ENCODE measurements at regions not wholly inside any gene's neighbourhood (a gene's known extent, or its start where the extent isn't known, plus 50 kb on each side); places are given as distances from the start of the nearest gene placed in this dataset.

GRCh38 chr11:79675081-79675480 lies 234.3 kb upstream of the TENM4 start:
- Histone ChIP-seq H3F3A (ENCODE audit: low read length, unreplicated experiment) (no peaks in the 10 kb centered on the region), H3K36me3 (ENCODE audit: low read depth, low read length) (no peaks in the 10 kb centered on the region), H3K9ac (ENCODE audit: low read length) (no peak overlapping the region), H3K4me1 (ENCODE audit: insufficient read depth, low read length) (no peaks in the 10 kb centered on the region), H4K20me1 (ENCODE audit: low read length) (no peaks in the 10 kb centered on the region), H3K9me3 (ENCODE audit: low read length) (0 out of 2 replicates have a peak, but pooled peaks cover 4% of the 10 kb centered on the region), H2AFZ (ENCODE audit: low read length) (no peak overlapping the region), H3K79me2 (ENCODE audit: low read length) (no peaks in the 10 kb centered on the region), H3K4me3 (ENCODE audit: low read length) (no peak overlapping the region), H3K27me3 (ENCODE audit: low read length) (no peaks in the 10 kb centered on the region), H3K4me2 (ENCODE audit: low read length) (no peak overlapping the region), H3K9me2 (replicated peaks; ENCODE audit: low read length) (no peaks in the 10 kb centered on the region), H3K27ac (ENCODE audit: low read length) (no peak overlapping the region)
- TF ChIP-seq EZH2phosphoT487 (IDR thresholded peaks at IDR 0.05; ENCODE audit: borderline replicate concordance, low read length) (no peak), CTCF (conservative IDR thresholded peaks at IDR 0.05; ENCODE audit: low read depth, low read length) (no peak), EZH2 (IDR thresholded peaks at IDR 0.05; ENCODE audit: low read length, unreplicated experiment) (no peak)
- no TSS peak for BruUV-seq (replicated peaks)
- POLR2A ChIA-PET (ENCODE audit: unreplicated experiment) = no interaction called here
- no peak for DNase-seq
- intact Hi-C loops (cut with micrococcal nuclease) = no loop called here
- CTCF ChIA-PET = no interaction called here
- ATAC-seq = no peak

- no peak for ATAC-seq
- Histone ChIP-seq H3K9me2 (replicated peaks; ENCODE audit: low read length) (no peaks in the 10 kb centered on the region), H3K9me3 (ENCODE audit: low read length) (no peaks in the 10 kb centered on the region), H3K79me2 (ENCODE audit: low read length) (no peaks in the 10 kb centered on the region), H3F3A (ENCODE audit: low read length, unreplicated experiment) (no peaks in the 10 kb centered on the region), H3K4me1 (ENCODE audit: insufficient read depth, low read length) (no peaks in the 10 kb centered on the region), H3K4me3 (ENCODE audit: low read length) (no peak overlapping the region), H3K36me3 (ENCODE audit: low read depth, low read length) (no peaks in the 10 kb centered on the region), H2AFZ (ENCODE audit: low read length) (no peak overlapping the region), H3K9ac (ENCODE audit: low read length) (no peak overlapping the region), H3K27ac (ENCODE audit: low read length) (no peak overlapping the region), H3K4me2 (ENCODE audit: low read length) (no peak overlapping the region), H3K27me3 (ENCODE audit: low read length) (no peaks in the 10 kb centered on the region), H4K20me1 (ENCODE audit: low read length) (no peaks in the 10 kb centered on the region)
- ChIA-PET CTCF (no interaction called here), POLR2A (ENCODE audit: unreplicated experiment) (no interaction called here)
- TF ChIP-seq CTCF (conservative IDR thresholded peaks at IDR 0.05; ENCODE audit: low read depth, low read length) = no peak
- no peak for TF ChIP-seq EZH2 (IDR thresholded peaks at IDR 0.05; ENCODE audit: low read length, unreplicated experiment)
- TF ChIP-seq EZH2phosphoT487 (IDR thresholded peaks at IDR 0.05; ENCODE audit: borderline replicate concordance, low read length) = no peak
- BruUV-seq (replicated peaks) = no TSS peak
- intact Hi-C loops (cut with micrococcal nuclease) = no loop called here
- DNase-seq = no peak
These were observed 232.0 kb upstream of the TENM4 start for GRCh38 chr11:79672786-79673185.

GRCh38 chr11:79671401-79671800 lies 230.6 kb upstream of the TENM4 start:
- no TSS peak for BruUV-seq (replicated peaks)
- CTCF ChIA-PET = no interaction called here

More at GRCh38 chr11:79671401-79671800, 230.6 kb upstream of the TENM4 start:
- ATAC-seq = no peak
- Histone ChIP-seq H3K9ac (ENCODE audit: low read length) (no peak overlapping the region), H3K4me2 (ENCODE audit: low read length) (no peak overlapping the region), H3F3A (ENCODE audit: low read length, unreplicated experiment) (no peaks in the 10 kb centered on the region), H3K27ac (ENCODE audit: low read length) (no peak overlapping the region), H3K9me2 (replicated peaks; ENCODE audit: low read length) (no peaks in the 10 kb centered on the region), H2AFZ (ENCODE audit: low read length) (no peak overlapping the region), H3K27me3 (ENCODE audit: low read length) (no peaks in the 10 kb centered on the region), H3K36me3 (ENCODE audit: low read depth, low read length) (no peaks in the 10 kb centered on the region), H3K9me3 (ENCODE audit: low read length) (no peaks in the 10 kb centered on the region), H3K4me3 (ENCODE audit: low read length) (no peak overlapping the region), H4K20me1 (ENCODE audit: low read length) (no peaks in the 10 kb centered on the region), H3K4me1 (ENCODE audit: insufficient read depth, low read length) (no peaks in the 10 kb centered on the region), H3K79me2 (ENCODE audit: low read length) (no peaks in the 10 kb centered on the region)
- intact Hi-C loops (cut with micrococcal nuclease) = no loop called here
- TF ChIP-seq EZH2phosphoT487 (IDR thresholded peaks at IDR 0.05; ENCODE audit: borderline replicate concordance, low read length) (no peak), EZH2 (IDR thresholded peaks at IDR 0.05; ENCODE audit: low read length, unreplicated experiment) (no peak), CTCF (conservative IDR thresholded peaks at IDR 0.05; ENCODE audit: low read depth, low read length) (no peak)
- DNase-seq = no peak
- POLR2A ChIA-PET (ENCODE audit: unreplicated experiment) = no interaction called here

All from PC-3 (cell line).